ENCODE measurements at regions not wholly inside any gene's neighbourhood (a gene's known extent, or its start where the extent isn't known, plus 50 kb on each side); places are given as distances from the start of the nearest gene placed in this dataset.
"Not testable (repeated sequence)": the region's sequence is repeated elsewhere in the genome, so short reads cannot be mapped to it uniquely, and the experiment has no call there.

GRCh38 chr6:135605278-135605790, 107.8 kb upstream of the AHI1 start:
- no peak for DNase-seq

GRCh38 chr6:135606392-135606791, 108.9 kb upstream of the AHI1 start:
- no peak for DNase-seq

GRCh38 chr6:135608031-135608430, 110.5 kb upstream of the AHI1 start:
- no peak for DNase-seq

- not testable (repeated sequence) for DNase-seq
Observed at GRCh38 chr6:135610192-135610591, 112.7 kb upstream of the AHI1 start.

- peak; percentile 36 for DNase-seq
Observed at GRCh38 chr6:135616655-135617054, 119.1 kb upstream of the AHI1 start.

- no peak for DNase-seq
Observed at GRCh38 chr6:135617222-135617621, 119.7 kb upstream of the AHI1 start.

- peak; percentile 63 for DNase-seq
Observed at GRCh38 chr6:135622081-135622480, 124.5 kb upstream of the AHI1 start.

GRCh38 chr6:135623979-135624378, 126.4 kb upstream of the AHI1 start:
- no peak for DNase-seq

- DNase-seq, result peak; percentile 65
Observed at GRCh38 chr6:135624402-135625295, 127.1 kb upstream of the AHI1 start.

GRCh38 chr6:135626001-135626400, 128.5 kb upstream of the AHI1 start:
- DNase-seq, result not testable (repeated sequence)

- no peak for DNase-seq
Observed at GRCh38 chr6:135627092-135627715, 129.7 kb upstream of the AHI1 start.

GRCh38 chr6:135630789-135631376, 133.3 kb upstream of the AHI1 start:
- DNase-seq, result peak; percentile 7

- no peak for DNase-seq
Observed at GRCh38 chr6:135631821-135632220, 134.3 kb upstream of the AHI1 start.

GRCh38 chr6:135633573-135633972, 136.0 kb upstream of the AHI1 start:
- no peak for DNase-seq

GRCh38 chr6:135637701-135638100, 140.2 kb upstream of the AHI1 start:
- no peak for DNase-seq

- DNase-seq, result no peak
Observed at GRCh38 chr6:135638108-135638507, 140.6 kb upstream of the AHI1 start.

GRCh38 chr6:135640048-135640447, 142.5 kb upstream of the AHI1 start:
- no peak for DNase-seq

GRCh38 chr6:135640449-135641111, 143.0 kb upstream of the AHI1 start:
- DNase-seq, result no peak

GRCh38 chr6:135642912-135643311, 145.4 kb upstream of the AHI1 start:
- no peak for DNase-seq

GRCh38 chr6:135644394-135644793, 146.9 kb upstream of the AHI1 start:
- DNase-seq, result no peak

GRCh38 chr6:135647521-135647920, 150.0 kb upstream of the AHI1 start:
- DNase-seq, result no peak

- no peak for DNase-seq
Observed at GRCh38 chr6:135651964-135652755, 154.6 kb upstream of the AHI1 start.

Data from fibroblast of skin of back (primary cell).